CD14-positive monocyte (primary cell): ENCODE measurements at regions not wholly inside any gene's neighbourhood (a gene's known extent, or its start where the extent isn't known, plus 50 kb on each side); places are given as distances from the start of the nearest gene placed in this dataset.

Experiments
- DNase-seq, 3 donors: peaks; one replicate each; pipeline ENCODE4 v3.0.0-alpha.2; 2011 to 2022
- H2AFZ ChIP-seq: 2 replicates; pipeline ENCODE4 v1.6.0; 2012; ENCODE audit warnings: mild to moderate bottlenecking, low read depth, low read length, inconsistent platforms; ENCODE audit not compliant: insufficient read depth, poor library complexity, severe bottlenecking
- H3K27ac ChIP-seq, 2 donors: 1 replicate in 1 of 2; 2 replicates in 1 of 2; pipeline ENCODE4 v1.5.1; 2012 to 2013; ENCODE audit warnings: low read length in 2 of 2, control low read depth in 1 of 2, inconsistent platforms in 1 of 2, low read depth in 1 of 2, mild to moderate bottlenecking in 1 of 2
- H3K27me3 ChIP-seq, 2 donors: one replicate each; pipeline versions ENCODE4 v1.6.0 to v1.6.1; 2011 to 2013; ENCODE audit warnings: low read length in 2 of 2; ENCODE audit not compliant: control insufficient read depth in 2 of 2, insufficient read depth in 2 of 2
- H3K36me3 ChIP-seq, 2 donors: replicated peaks in 1 of 2; 1 replicate in 1 of 2; 2 replicates in 1 of 2; pipeline versions ENCODE4 v1.5.1 to v1.6.1; 2012 to 2013; ENCODE audit warnings: low read length in 2 of 2, control low read depth in 1 of 2, inconsistent platforms in 1 of 2, mild to moderate bottlenecking in 1 of 2; ENCODE audit not compliant: insufficient read depth in 2 of 2, control insufficient read depth in 1 of 2
- H3K4me1 ChIP-seq, 2 donors: 1 replicate in 1 of 2; 2 replicates in 1 of 2; pipeline versions ENCODE4 v1.5.1 to v1.6.1; 2012 to 2013; ENCODE audit warnings: low read length in 2 of 2, control low read depth in 1 of 2, inconsistent platforms in 1 of 2, mild to moderate bottlenecking in 1 of 2, moderate library complexity in 1 of 2; ENCODE audit not compliant: insufficient read depth in 2 of 2, control insufficient read depth in 1 of 2
- H3K4me2 ChIP-seq: replicated peaks from 2 replicates; pipeline ENCODE3; 2012; ENCODE audit warnings: low read length, moderate library complexity, mild to moderate bottlenecking; ENCODE audit not compliant: poor library complexity, severe bottlenecking; ENCODE audit errors: extremely low read depth
- H3K4me3 ChIP-seq, 3 experiments: fragments of 200-600 bp in 1 of 3; sonication (generic) in 1 of 3; replicated peaks in 1 of 3; 1 replicate in 2 of 3; 2 replicates in 1 of 3; pipeline ENCODE4 v1.5.1; 2011 to 2013; ENCODE audit warnings: low read length in 3 of 3, mild to moderate bottlenecking in 3 of 3, control low read depth in 2 of 3, low read depth in 2 of 3, inconsistent platforms in 1 of 3, moderate library complexity in 1 of 3
- H3K79me2 ChIP-seq: 2 replicates; pipeline ENCODE4 v1.6.0; 2012; ENCODE audit warnings: mild to moderate bottlenecking, control low read depth, inconsistent platforms, low read length, moderate library complexity; ENCODE audit not compliant: insufficient read depth
- H3K9ac ChIP-seq: 2 replicates; pipeline ENCODE4 v1.6.0; 2017; ENCODE audit warnings: low read length, mild to moderate bottlenecking; ENCODE audit not compliant: insufficient read depth, poor library complexity, severe bottlenecking
- H3K9me3 ChIP-seq, 2 donors: replicated peaks in 1 of 2; 1 replicate in 1 of 2; 2 replicates in 1 of 2; pipeline versions ENCODE4 v1.5.1 to v1.6.1; 2012 to 2013; ENCODE audit warnings: low read length in 2 of 2, control low read depth in 1 of 2; ENCODE audit not compliant: control insufficient read depth in 1 of 2, insufficient read depth in 1 of 2
- H4K20me1 ChIP-seq: 2 replicates; pipeline ENCODE4 v1.6.0; 2012; ENCODE audit warnings: mild to moderate bottlenecking, low read length, control low read depth, moderate library complexity; ENCODE audit not compliant: insufficient read depth
- H3K27ac Mint-ChIP-seq, 7 donors: one replicate each; pipeline ENCODE4 v1.8.0; 2020; ENCODE audit warnings: mild to moderate bottlenecking in 7 of 7, mixed read lengths in 7 of 7, moderate library complexity in 6 of 7, inconsistent platforms in 2 of 7
- H3K27me3 Mint-ChIP-seq, 3 donors: one replicate each; pipeline ENCODE4 v1.8.0; 2021 to 2022; ENCODE audit warnings: low read depth in 3 of 3, mild to moderate bottlenecking in 3 of 3, mixed read lengths in 3 of 3, moderate library complexity in 3 of 3, inconsistent platforms in 1 of 3
- H3K36me3 Mint-ChIP-seq, 2 donors: one replicate each; pipeline ENCODE4 v1.8.0; 2020; ENCODE audit warnings: mixed read lengths in 2 of 2, inconsistent platforms in 1 of 2, mild to moderate bottlenecking in 1 of 2
- H3K4me1 Mint-ChIP-seq: one replicate; pipeline ENCODE4 v1.8.0; 2020; ENCODE audit warnings: mild to moderate bottlenecking, mixed read lengths
- H3K4me3 Mint-ChIP-seq, 2 donors: one replicate each; pipeline ENCODE4 v1.8.0; 2020; ENCODE audit warnings: mild to moderate bottlenecking in 2 of 2, mixed read lengths in 2 of 2, moderate library complexity in 1 of 2
- H3K9me3 Mint-ChIP-seq, 7 donors: one replicate each; pipeline ENCODE4 v1.8.0; 2020 to 2022; ENCODE audit warnings: mixed read lengths in 7 of 7, mild to moderate bottlenecking in 6 of 7, moderate library complexity in 6 of 7, inconsistent platforms in 2 of 7
- WGBS: methylation state at CpG from one replicate; pipeline ENCODE4 v1.1.5; 2013; ENCODE audit warnings: missing lambda C conversion rate; ENCODE audit not compliant: insufficient coverage; 5-methylcytosine and 5-hydroxymethylcytosine counted together
- intact Hi-C, 2 donors: fragments of 100-400 bp; cut with micrococcal nuclease; formaldehyde crosslinking; loops; one replicate each; pipeline versions ENCODE4 v1.15.0 to v1.15.1; 2023
- TF ChIP-seq, protein P1 (sequence below): fragments of 200-600 bp; IDR thresholded peaks from one replicate; pipeline ENCODE4 v1.8.0; 2022; ENCODE audit warnings: antibody characterized with exemption, mild to moderate bottlenecking

DNA sequence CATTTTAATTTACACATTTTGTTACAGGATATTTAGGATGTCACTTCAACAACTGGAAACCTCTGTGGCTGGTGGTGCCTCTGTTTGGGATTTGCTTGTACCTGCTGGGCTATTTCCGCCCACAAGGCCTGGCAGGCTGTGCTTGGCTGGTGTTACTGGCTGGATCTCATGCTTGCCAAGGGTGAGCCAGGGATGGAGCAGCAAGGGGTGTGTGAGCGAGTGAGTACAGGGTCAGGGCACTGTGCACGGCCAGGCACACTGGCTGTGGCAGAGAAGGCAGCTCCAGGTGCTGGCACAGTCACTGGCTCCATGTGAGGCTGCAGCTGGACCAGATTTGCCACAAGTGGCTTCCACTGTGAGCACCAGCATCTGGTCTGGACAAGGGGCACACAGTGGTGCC, 1254.8 kb downstream of the SLITRK5 start:
- 90% methylated on average over 3 of the region's 3 CpGs for WGBS
- TF ChIP-seq, protein P1, sequence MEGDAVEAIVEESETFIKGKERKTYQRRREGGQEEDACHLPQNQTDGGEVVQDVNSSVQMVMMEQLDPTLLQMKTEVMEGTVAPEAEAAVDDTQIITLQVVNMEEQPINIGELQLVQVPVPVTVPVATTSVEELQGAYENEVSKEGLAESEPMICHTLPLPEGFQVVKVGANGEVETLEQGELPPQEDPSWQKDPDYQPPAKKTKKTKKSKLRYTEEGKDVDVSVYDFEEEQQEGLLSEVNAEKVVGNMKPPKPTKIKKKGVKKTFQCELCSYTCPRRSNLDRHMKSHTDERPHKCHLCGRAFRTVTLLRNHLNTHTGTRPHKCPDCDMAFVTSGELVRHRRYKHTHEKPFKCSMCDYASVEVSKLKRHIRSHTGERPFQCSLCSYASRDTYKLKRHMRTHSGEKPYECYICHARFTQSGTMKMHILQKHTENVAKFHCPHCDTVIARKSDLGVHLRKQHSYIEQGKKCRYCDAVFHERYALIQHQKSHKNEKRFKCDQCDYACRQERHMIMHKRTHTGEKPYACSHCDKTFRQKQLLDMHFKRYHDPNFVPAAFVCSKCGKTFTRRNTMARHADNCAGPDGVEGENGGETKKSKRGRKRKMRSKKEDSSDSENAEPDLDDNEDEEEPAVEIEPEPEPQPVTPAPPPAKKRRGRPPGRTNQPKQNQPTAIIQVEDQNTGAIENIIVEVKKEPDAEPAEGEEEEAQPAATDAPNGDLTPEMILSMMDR, result no peak
- Histone ChIP-seq H3K79me2 (no peaks in the 10 kb centered on the region), H3K4me3 (no peak overlapping the region), H3K4me2 (no peak overlapping the region), H3K9me3 (peaks cover 15 to 20% of the 10 kb centered on the region in 2 donors), H3K4me1 (no peaks in the 10 kb centered on the region), H3K9ac (no peak overlapping the region), H4K20me1 (no peaks in the 10 kb centered on the region), H3K36me3 (no peaks in the 10 kb centered on the region), H2AFZ (no peak overlapping the region), H3K27me3 (no peaks in the 10 kb centered on the region), H3K27ac (no peak overlapping the region)
- H3K4me3 Mint-ChIP-seq, result no peak overlapping the region
- no peaks in the 10 kb centered on the region for H3K36me3 Mint-ChIP-seq
- no peaks in the 10 kb centered on the region for H3K4me1 Mint-ChIP-seq
- intact Hi-C loops, result no loop called here
- peaks cover 0 to 19% (median 14%) of the 10 kb centered on the region in 7 donors for H3K9me3 Mint-ChIP-seq
- no peak overlapping the region for H3K27ac Mint-ChIP-seq
- H3K27me3 Mint-ChIP-seq, result no peaks in the 10 kb centered on the region
- DNase-seq, result no peak

DNA sequence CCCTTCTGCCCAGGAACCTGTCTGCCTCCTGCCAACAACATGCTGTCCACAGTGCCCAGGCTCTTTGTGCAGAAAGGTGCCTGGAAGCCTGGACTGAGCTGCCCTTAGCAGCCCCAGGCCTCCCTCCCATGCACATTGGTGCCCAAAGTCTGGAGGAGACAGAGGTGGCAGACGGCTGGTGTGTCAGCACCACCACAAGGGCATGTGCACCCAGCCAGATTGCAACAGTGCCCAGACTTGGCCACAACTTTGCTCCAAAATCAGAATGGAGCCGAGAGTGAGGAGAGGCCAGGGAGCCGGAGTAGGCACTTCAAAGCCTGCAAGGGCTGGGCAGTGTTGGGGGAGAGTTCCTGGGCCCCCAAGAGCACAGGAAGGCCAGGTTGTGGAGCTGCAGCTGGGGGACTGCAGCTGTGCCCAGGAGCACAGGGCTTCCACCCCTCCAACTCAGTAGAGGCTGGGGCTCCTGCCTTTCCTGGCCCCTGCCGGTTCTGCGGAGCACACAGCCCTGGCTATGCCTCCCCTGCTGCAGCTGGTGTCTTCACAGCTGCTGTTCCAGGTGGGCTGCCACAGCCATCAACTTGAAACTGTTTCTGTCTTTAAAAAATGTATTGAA, 1255.8 kb downstream of the SLITRK5 start:
- WGBS, result 89% methylated on average over 5 of the region's 5 CpGs
- H3K9me3 ChIP-seq, result peaks cover 15 to 20% of the 10 kb centered on the region in 2 donors
- H3K4me1 ChIP-seq, result no peaks in the 10 kb centered on the region
- H3K27ac ChIP-seq, result no peak overlapping the region
- Mint-ChIP-seq H3K27ac (no peak overlapping the region), H3K27me3 (no peaks in the 10 kb centered on the region), H3K36me3 (no peaks in the 10 kb centered on the region), H3K4me3 (no peak overlapping the region), H3K4me1 (no peaks in the 10 kb centered on the region), H3K9me3 (peaks cover 0 to 19% (median 13%) of the 10 kb centered on the region in 7 donors)
- no peak for DNase-seq
- no peaks in the 10 kb centered on the region for H3K36me3 ChIP-seq
- TF ChIP-seq, protein P1, result no peak
- intact Hi-C loops, result no loop called here
- H4K20me1 ChIP-seq, result no peaks in the 10 kb centered on the region
- H3K4me2 ChIP-seq, result no peak overlapping the region
- no peak overlapping the region for H3K4me3 ChIP-seq
- no peaks in the 10 kb centered on the region for H3K27me3 ChIP-seq
- no peaks in the 10 kb centered on the region for H3K79me2 ChIP-seq
- H2AFZ ChIP-seq, result no peak overlapping the region
- H3K9ac ChIP-seq, result no peak overlapping the region
